Ovary (tissue), 3 donors: ENCODE measurements at regions not wholly inside any gene's neighbourhood (a gene's known extent, or its start where the extent isn't known, plus 50 kb on each side); places are given as distances from the start of the nearest gene placed in this dataset.
"Not testable (repeated sequence)": the region's sequence is repeated elsewhere in the genome, so short reads cannot be mapped to it uniquely, and the experiment has no call there.

Experiments
- EP300 ChIP-seq: sonication (generic); formaldehyde crosslinking; IDR thresholded peaks from one replicate; pipeline ENCODE4 v1.6.1; 2017; ENCODE audit warnings: antibody characterized with exemption
- POLR2A ChIP-seq: fragments of 450-650 bp; IDR thresholded peaks from one replicate; pipeline ENCODE4 v1.6.1; 2017; ENCODE audit warnings: antibody characterized with exemption, mild to moderate bottlenecking, moderate library complexity
- TF ChIP-seq, protein P1 (sequence below), 3 donors: fragments of 450-650 bp in 2 of 3; fragments of 200-600 bp in 1 of 3; IDR thresholded peaks; one replicate each; pipeline versions ENCODE4 v1.5.1 to v1.8.0; 2016 to 2022; ENCODE audit warnings: antibody characterized with exemption in 3 of 3, mild to moderate bottlenecking in 1 of 3
- donor health status: DM: no; HTN: no; CAD: no.

DNA sequence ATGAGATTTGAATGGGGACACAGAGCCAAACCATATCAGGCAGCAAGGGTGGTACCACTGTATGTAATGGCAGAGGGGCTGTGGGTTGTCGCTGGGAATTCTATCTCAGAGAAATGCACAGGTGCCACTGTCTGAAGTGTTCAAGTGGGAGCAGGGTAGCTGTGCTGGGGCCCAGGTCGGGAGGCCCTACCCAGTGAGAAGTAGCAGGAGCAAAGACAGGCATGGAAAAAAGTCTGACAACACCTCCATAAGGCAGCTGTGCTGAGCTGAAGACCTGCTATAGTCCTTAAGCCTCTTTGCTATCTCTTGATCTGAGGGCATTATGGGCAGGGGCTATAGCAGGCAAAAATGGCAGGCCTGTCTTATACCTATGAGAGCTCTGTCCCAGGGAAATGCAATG is 638.3 kb upstream of the TPTE start:
- TF ChIP-seq, protein P1, sequence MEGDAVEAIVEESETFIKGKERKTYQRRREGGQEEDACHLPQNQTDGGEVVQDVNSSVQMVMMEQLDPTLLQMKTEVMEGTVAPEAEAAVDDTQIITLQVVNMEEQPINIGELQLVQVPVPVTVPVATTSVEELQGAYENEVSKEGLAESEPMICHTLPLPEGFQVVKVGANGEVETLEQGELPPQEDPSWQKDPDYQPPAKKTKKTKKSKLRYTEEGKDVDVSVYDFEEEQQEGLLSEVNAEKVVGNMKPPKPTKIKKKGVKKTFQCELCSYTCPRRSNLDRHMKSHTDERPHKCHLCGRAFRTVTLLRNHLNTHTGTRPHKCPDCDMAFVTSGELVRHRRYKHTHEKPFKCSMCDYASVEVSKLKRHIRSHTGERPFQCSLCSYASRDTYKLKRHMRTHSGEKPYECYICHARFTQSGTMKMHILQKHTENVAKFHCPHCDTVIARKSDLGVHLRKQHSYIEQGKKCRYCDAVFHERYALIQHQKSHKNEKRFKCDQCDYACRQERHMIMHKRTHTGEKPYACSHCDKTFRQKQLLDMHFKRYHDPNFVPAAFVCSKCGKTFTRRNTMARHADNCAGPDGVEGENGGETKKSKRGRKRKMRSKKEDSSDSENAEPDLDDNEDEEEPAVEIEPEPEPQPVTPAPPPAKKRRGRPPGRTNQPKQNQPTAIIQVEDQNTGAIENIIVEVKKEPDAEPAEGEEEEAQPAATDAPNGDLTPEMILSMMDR (IDR thresholded peaks at IDR 0.05) = not testable (repeated sequence)
- not testable (repeated sequence) for TF ChIP-seq POLR2A, EP300
